ENCODE measurements at regions not wholly inside any gene's neighbourhood (a gene's known extent, or its start where the extent isn't known, plus 50 kb on each side); places are given as distances from the start of the nearest gene placed in this dataset.

GRCh38 chr6:80860107-80860506 lies 753.6 kb downstream of the BCKDHB start:
- H3K27me3 ChIP-seq (ENCODE audit: insufficient read depth): no peaks in the 10 kb centered on the region
- TF ChIP-seq ETS1 (IDR thresholded peaks at IDR 0.05): no peak
- no peak for TF ChIP-seq EZH2phosphoT487 (IDR thresholded peaks at IDR 0.05; ENCODE audit: unreplicated experiment)
- no peak for TF ChIP-seq POLR2AphosphoS5 (IDR thresholded peaks at IDR 0.05; ENCODE audit: low read depth)
- no peak for TF ChIP-seq CREB1 (CRISPR knock-in tag; IDR thresholded peaks at IDR 0.05; ENCODE audit: low read depth)
- TF ChIP-seq JUNB (IDR thresholded peaks at IDR 0.05; ENCODE audit: unreplicated experiment): no peak
- no peak for TF ChIP-seq ZNF331 (CRISPR knock-in tag; IDR thresholded peaks at IDR 0.05; ENCODE audit: low read depth)
- TF ChIP-seq, protein P1, sequence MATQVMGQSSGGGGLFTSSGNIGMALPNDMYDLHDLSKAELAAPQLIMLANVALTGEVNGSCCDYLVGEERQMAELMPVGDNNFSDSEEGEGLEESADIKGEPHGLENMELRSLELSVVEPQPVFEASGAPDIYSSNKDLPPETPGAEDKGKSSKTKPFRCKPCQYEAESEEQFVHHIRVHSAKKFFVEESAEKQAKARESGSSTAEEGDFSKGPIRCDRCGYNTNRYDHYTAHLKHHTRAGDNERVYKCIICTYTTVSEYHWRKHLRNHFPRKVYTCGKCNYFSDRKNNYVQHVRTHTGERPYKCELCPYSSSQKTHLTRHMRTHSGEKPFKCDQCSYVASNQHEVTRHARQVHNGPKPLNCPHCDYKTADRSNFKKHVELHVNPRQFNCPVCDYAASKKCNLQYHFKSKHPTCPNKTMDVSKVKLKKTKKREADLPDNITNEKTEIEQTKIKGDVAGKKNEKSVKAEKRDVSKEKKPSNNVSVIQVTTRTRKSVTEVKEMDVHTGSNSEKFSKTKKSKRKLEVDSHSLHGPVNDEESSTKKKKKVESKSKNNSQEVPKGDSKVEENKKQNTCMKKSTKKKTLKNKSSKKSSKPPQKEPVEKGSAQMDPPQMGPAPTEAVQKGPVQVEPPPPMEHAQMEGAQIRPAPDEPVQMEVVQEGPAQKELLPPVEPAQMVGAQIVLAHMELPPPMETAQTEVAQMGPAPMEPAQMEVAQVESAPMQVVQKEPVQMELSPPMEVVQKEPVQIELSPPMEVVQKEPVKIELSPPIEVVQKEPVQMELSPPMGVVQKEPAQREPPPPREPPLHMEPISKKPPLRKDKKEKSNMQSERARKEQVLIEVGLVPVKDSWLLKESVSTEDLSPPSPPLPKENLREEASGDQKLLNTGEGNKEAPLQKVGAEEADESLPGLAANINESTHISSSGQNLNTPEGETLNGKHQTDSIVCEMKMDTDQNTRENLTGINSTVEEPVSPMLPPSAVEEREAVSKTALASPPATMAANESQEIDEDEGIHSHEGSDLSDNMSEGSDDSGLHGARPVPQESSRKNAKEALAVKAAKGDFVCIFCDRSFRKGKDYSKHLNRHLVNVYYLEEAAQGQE (IDR thresholded peaks at IDR 0.05; ENCODE audit: unreplicated experiment): no peak
- TF ChIP-seq ZNF462 (CRISPR knock-in tag; IDR thresholded peaks at IDR 0.05): no peak
- no peak for TF ChIP-seq EZH2 (IDR thresholded peaks at IDR 0.05; ENCODE audit: low read depth, unreplicated experiment)
- no peak for TF ChIP-seq ZNF114 (CRISPR knock-in tag; IDR thresholded peaks at IDR 0.05)
- no peak for TF ChIP-seq STAT1 (IDR thresholded peaks at IDR 0.05; ENCODE audit: unreplicated experiment)
- TF ChIP-seq CTCF (conservative IDR thresholded peaks at IDR 0.05; ENCODE audit: low read depth in 2 of 2): no peak
- Mint-ChIP-seq H3K4me3 (no peak overlapping the region), H3K4me1 (no peaks in the 10 kb centered on the region), H3K27me3 (ENCODE audit: insufficient read depth, low read depth, poor library complexity) (no peaks in the 10 kb centered on the region), H3K36me3 (ENCODE audit: low read depth) (no peaks in the 10 kb centered on the region), H3K9me3 (peaks cover 6% of the 10 kb centered on the region; the same call in 1 of the 3 replicates), H3K27ac (no peak overlapping the region)
- no peak overlapping the region for H3K4me3 ChIP-seq
- H3K36me3 ChIP-seq (ENCODE audit: insufficient read depth): no peaks in the 10 kb centered on the region
- no peaks in the 10 kb centered on the region for H4K20me1 ChIP-seq (replicated peaks; ENCODE audit: insufficient read depth)
- no peaks in the 10 kb centered on the region for H3F3A ChIP-seq (replicated peaks; ENCODE audit: low read depth)
- no peak overlapping the region for H3K4me2 ChIP-seq
- DNase-seq (ENCODE audit: low spot score) (no peak), ATAC-seq (no peak)
- no peak overlapping the region for H3K27ac ChIP-seq (ENCODE audit: low read depth)
- H3K4me1 ChIP-seq (ENCODE audit: insufficient read depth): no peaks in the 10 kb centered on the region
- 0 out of 2 replicates have a peak, but pooled peaks cover 3% of the 10 kb centered on the region for H3K9me2 ChIP-seq (ENCODE audit: insufficient read depth)
- no peaks in the 10 kb centered on the region for H3K79me2 ChIP-seq (replicated peaks; ENCODE audit: insufficient read depth)
- no peak overlapping the region for H2AFZ ChIP-seq

Data from GM23338 (cell line).